ENCODE measurements at regions not wholly inside any gene's neighbourhood (a gene's known extent, or its start where the extent isn't known, plus 50 kb on each side); places are given as distances from the start of the nearest gene placed in this dataset.

GRCh38 chr7:119931230-119931824 is 341.6 kb upstream of the KCND2 start:
- TF ChIP-seq CTCF (conservative IDR thresholded peaks at IDR 0.05; ENCODE audit: low read depth in 2 of 2) (no peak), POLR2AphosphoS5 (IDR thresholded peaks at IDR 0.05; ENCODE audit: low read depth) (no peak), EZH2 (IDR thresholded peaks at IDR 0.05; ENCODE audit: low read depth, unreplicated experiment) (no peak), ZNF331 (CRISPR knock-in tag; IDR thresholded peaks at IDR 0.05; ENCODE audit: low read depth) (no peak), REST (IDR thresholded peaks at IDR 0.05; ENCODE audit: unreplicated experiment) (no peak), EZH2phosphoT487 (IDR thresholded peaks at IDR 0.05; ENCODE audit: unreplicated experiment) (no peak)

Data from GM23338 (cell line).